Liver (tissue), 8 donors: ENCODE measurements at regions not wholly inside any gene's neighbourhood (a gene's known extent, or its start where the extent isn't known, plus 50 kb on each side); places are given as distances from the start of the nearest gene placed in this dataset.

ENCODE experiments used
- DNase-seq: peaks from one replicate; pipeline ENCODE4 v3.0.0-alpha.2; 2017; ENCODE audit warnings: low spot score
- H3K27ac ChIP-seq, 2 donors: one replicate each; pipeline ENCODE4 v1.7.0; 2013; ENCODE audit warnings: inconsistent platforms in 2 of 2, low read length in 2 of 2, control low read depth in 1 of 2, low read depth in 1 of 2, mild to moderate bottlenecking in 1 of 2
- H3K27me3 ChIP-seq, 4 donors: one replicate each; pipeline versions ENCODE4 v1.6.1 to v1.7.0; 2013; ENCODE audit warnings: low read length in 3 of 4, inconsistent platforms in 1 of 4, mild to moderate bottlenecking in 1 of 4, moderate library complexity in 1 of 4; ENCODE audit not compliant: control insufficient read depth in 4 of 4, insufficient read depth in 4 of 4
- H3K36me3 ChIP-seq, 4 donors: one replicate each; pipeline versions ENCODE4 v1.6.1 to v1.7.0; 2013; ENCODE audit warnings: low read length in 3 of 4, mild to moderate bottlenecking in 3 of 4, low read depth in 1 of 4, moderate library complexity in 1 of 4; ENCODE audit not compliant: control insufficient read depth in 4 of 4, insufficient read depth in 3 of 4
- H3K4me1 ChIP-seq, 4 donors: one replicate each; pipeline versions ENCODE4 v1.6.1 to v1.7.0; 2013; ENCODE audit warnings: low read length in 3 of 4, mild to moderate bottlenecking in 3 of 4, moderate library complexity in 1 of 4; ENCODE audit not compliant: control insufficient read depth in 4 of 4, insufficient read depth in 4 of 4
- H3K4me3 ChIP-seq, 3 donors: one replicate each; pipeline versions ENCODE4 v1.6.1 to v1.7.0; 2013; ENCODE audit warnings: low read length in 3 of 3, control low read depth in 1 of 3, low read depth in 1 of 3, mild to moderate bottlenecking in 1 of 3
- H3K9ac ChIP-seq, 2 donors: one replicate each; pipeline ENCODE4 v1.7.0; 2013; ENCODE audit warnings: low read length in 2 of 2, mild to moderate bottlenecking in 2 of 2, moderate library complexity in 2 of 2, control low read depth in 1 of 2, low read depth in 1 of 2
- H3K9me3 ChIP-seq, 4 donors: one replicate each; pipeline versions ENCODE4 v1.6.1 to v1.7.0; 2013; ENCODE audit warnings: low read length in 3 of 4; ENCODE audit not compliant: control insufficient read depth in 4 of 4
- EGR1 ChIP-seq, 2 donors: IDR thresholded peaks; 2 replicates each; pipeline ENCODE4 v1.6.1; 2016 to 2018; ENCODE audit warnings: antibody characterized with exemption in 2 of 2, low read depth in 2 of 2
- FOXA1 ChIP-seq: IDR thresholded peaks from 2 replicates; pipeline ENCODE4 v1.6.1; 2016; ENCODE audit warnings: antibody characterized with exemption
- FOXA2 ChIP-seq: IDR thresholded peaks from 2 replicates; pipeline ENCODE4 v1.6.1; 2016; ENCODE audit warnings: antibody characterized with exemption
- GABPA ChIP-seq, 2 donors: IDR thresholded peaks in 1 of 2; conservative IDR thresholded peaks in 1 of 2; 2 replicates each; pipeline ENCODE4 v1.6.1; 2016; ENCODE audit warnings: antibody characterized with exemption in 2 of 2, mild to moderate bottlenecking in 1 of 2, moderate library complexity in 1 of 2
- HNF4A ChIP-seq, 2 donors: conservative IDR thresholded peaks; 2 replicates each; pipeline ENCODE4 v1.6.1; 2016; ENCODE audit warnings: antibody characterized with exemption in 2 of 2, mild to moderate bottlenecking in 2 of 2
- HNF4G ChIP-seq: IDR thresholded peaks from 2 replicates; pipeline ENCODE4 v1.6.1; 2016; ENCODE audit warnings: antibody characterized with exemption
- JUND ChIP-seq, 2 donors: IDR thresholded peaks; 2 replicates each; pipeline ENCODE4 v1.6.1; 2016; ENCODE audit warnings: antibody characterized with exemption in 2 of 2
- MAX ChIP-seq: IDR thresholded peaks from 2 replicates; pipeline ENCODE4 v1.6.1; 2016; ENCODE audit warnings: antibody characterized with exemption
- NR2F2 ChIP-seq: IDR thresholded peaks from 2 replicates; pipeline ENCODE4 v1.6.1; 2016; ENCODE audit warnings: antibody characterized with exemption
- RAD21 ChIP-seq, 2 donors: IDR thresholded peaks; 2 replicates each; pipeline ENCODE4 v1.6.1; 2016; ENCODE audit warnings: antibody characterized with exemption in 2 of 2, mild to moderate bottlenecking in 2 of 2
- REST ChIP-seq: IDR thresholded peaks from 2 replicates; pipeline ENCODE4 v1.6.1; 2016; ENCODE audit warnings: antibody characterized with exemption, mild to moderate bottlenecking
- RXRA ChIP-seq, 2 donors: IDR thresholded peaks; 2 replicates each; pipeline ENCODE4 v1.6.1; 2017 to 2018; ENCODE audit warnings: antibody characterized with exemption in 2 of 2, mild to moderate bottlenecking in 1 of 2
- SP1 ChIP-seq: IDR thresholded peaks from 2 replicates; pipeline ENCODE4 v1.6.1; 2018; ENCODE audit warnings: antibody characterized with exemption, mild to moderate bottlenecking
- TAF1 ChIP-seq: conservative IDR thresholded peaks from 2 replicates; pipeline ENCODE4 v1.6.1; 2016; ENCODE audit warnings: antibody characterized with exemption, mild to moderate bottlenecking
- YY1 ChIP-seq: IDR thresholded peaks from 2 replicates; pipeline ENCODE4 v1.6.1; 2016; ENCODE audit warnings: antibody characterized with exemption, mild to moderate bottlenecking
- ZBTB33 ChIP-seq: IDR thresholded peaks from 2 replicates; pipeline ENCODE4 v1.6.1; 2016; ENCODE audit warnings: antibody characterized with exemption
- WGBS: extraction: QIAGEN DNeasy Blood & Tissue Kit; methylation state at CpG from one replicate; pipeline ENCODE4 v1.1.7; 2013; 5-methylcytosine and 5-hydroxymethylcytosine counted together
- TF ChIP-seq, protein P1 (sequence below): fragments of 150-350 bp; IDR thresholded peaks from 2 replicates; pipeline ENCODE4 v1.5.1; 2017; ENCODE audit warnings: improper control_type of control experiment, low read depth, low read length; ENCODE audit not compliant: missing input control
- TF ChIP-seq, protein P2 (sequence below): IDR thresholded peaks from 2 replicates; pipeline ENCODE4 v1.6.1; 2016; ENCODE audit warnings: antibody characterized with exemption
- donor health status: healthy.
- donor health status: healthy.
- donor health status: healthy.
- donor health status: healthy.
- donor health status: healthy.

- peaks cover 0 to 5% (median 1%) of the 10 kb centered on the region in 4 donors for H3K9me3 ChIP-seq
- H3K27ac ChIP-seq = no peak overlapping the region
- H3K4me3 ChIP-seq = no peak overlapping the region
- WGBS = 78% methylated on average over 5 of the region's 5 CpGs
- H3K9ac ChIP-seq = no peak overlapping the region
- H3K27me3 ChIP-seq = peaks cover 0 to 10% (median 1%) of the 10 kb centered on the region in 4 donors
- no peaks in the 10 kb centered on the region for H3K36me3 ChIP-seq
- DNase-seq = no peak
- H3K4me1 ChIP-seq = no peaks in the 10 kb centered on the region
- TF ChIP-seq FOXA1 = no peak
- no peak for TF ChIP-seq MAX
- no peak for TF ChIP-seq RAD21 (IDR thresholded peaks at IDR 0.05)
- no peak for TF ChIP-seq NR2F2
- TF ChIP-seq HNF4A (conservative IDR thresholded peaks at IDR 0.05) = no peak
- TF ChIP-seq, protein P1, sequence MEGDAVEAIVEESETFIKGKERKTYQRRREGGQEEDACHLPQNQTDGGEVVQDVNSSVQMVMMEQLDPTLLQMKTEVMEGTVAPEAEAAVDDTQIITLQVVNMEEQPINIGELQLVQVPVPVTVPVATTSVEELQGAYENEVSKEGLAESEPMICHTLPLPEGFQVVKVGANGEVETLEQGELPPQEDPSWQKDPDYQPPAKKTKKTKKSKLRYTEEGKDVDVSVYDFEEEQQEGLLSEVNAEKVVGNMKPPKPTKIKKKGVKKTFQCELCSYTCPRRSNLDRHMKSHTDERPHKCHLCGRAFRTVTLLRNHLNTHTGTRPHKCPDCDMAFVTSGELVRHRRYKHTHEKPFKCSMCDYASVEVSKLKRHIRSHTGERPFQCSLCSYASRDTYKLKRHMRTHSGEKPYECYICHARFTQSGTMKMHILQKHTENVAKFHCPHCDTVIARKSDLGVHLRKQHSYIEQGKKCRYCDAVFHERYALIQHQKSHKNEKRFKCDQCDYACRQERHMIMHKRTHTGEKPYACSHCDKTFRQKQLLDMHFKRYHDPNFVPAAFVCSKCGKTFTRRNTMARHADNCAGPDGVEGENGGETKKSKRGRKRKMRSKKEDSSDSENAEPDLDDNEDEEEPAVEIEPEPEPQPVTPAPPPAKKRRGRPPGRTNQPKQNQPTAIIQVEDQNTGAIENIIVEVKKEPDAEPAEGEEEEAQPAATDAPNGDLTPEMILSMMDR = no peak
- no peak for TF ChIP-seq TAF1
- TF ChIP-seq GABPA (IDR thresholded peaks at IDR 0.05 in 1 of 2, conservative IDR thresholded peaks at IDR 0.05 in 1 of 2) = no peak
- no peak for TF ChIP-seq YY1
- no peak for TF ChIP-seq FOXA2
- TF ChIP-seq HNF4G = no peak
- no peak for TF ChIP-seq REST
- TF ChIP-seq, protein P2, sequence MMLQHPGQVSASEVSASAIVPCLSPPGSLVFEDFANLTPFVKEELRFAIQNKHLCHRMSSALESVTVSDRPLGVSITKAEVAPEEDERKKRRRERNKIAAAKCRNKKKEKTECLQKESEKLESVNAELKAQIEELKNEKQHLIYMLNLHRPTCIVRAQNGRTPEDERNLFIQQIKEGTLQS = no peak
- no peak for TF ChIP-seq JUND (IDR thresholded peaks at IDR 0.05)
- TF ChIP-seq SP1 = no peak
- TF ChIP-seq RXRA (IDR thresholded peaks at IDR 0.05) = no peak
These were observed 173.1 kb upstream of the KCNG1 start for GRCh38 chr20:51195990-51196389.

GRCh38 chr20:51195419-51195901, 172.6 kb upstream of the KCNG1 start:
- Histone ChIP-seq H3K27me3 (peaks cover 0 to 10% (median 1%) of the 10 kb centered on the region in 4 donors), H3K4me1 (no peaks in the 10 kb centered on the region), H3K27ac (no peak overlapping the region), H3K9me3 (peaks cover 0 to 5% (median 1%) of the 10 kb centered on the region in 4 donors), H3K4me3 (no peak overlapping the region), H3K9ac (no peak overlapping the region), H3K36me3 (no peaks in the 10 kb centered on the region)
- no peak for DNase-seq
- TF ChIP-seq ZBTB33 = no peak
- TF ChIP-seq SP1 = no peak
- TF ChIP-seq GABPA (IDR thresholded peaks at IDR 0.05 in 1 of 2, conservative IDR thresholded peaks at IDR 0.05 in 1 of 2) = no peak
- TF ChIP-seq YY1 = no peak
- no peak for TF ChIP-seq FOXA2
- no peak for TF ChIP-seq HNF4G
- TF ChIP-seq, protein P2 = no peak
- TF ChIP-seq RXRA (IDR thresholded peaks at IDR 0.05) = no peak
- no peak for TF ChIP-seq HNF4A (conservative IDR thresholded peaks at IDR 0.05)
- TF ChIP-seq JUND (IDR thresholded peaks at IDR 0.05) = no peak
- TF ChIP-seq EGR1 (IDR thresholded peaks at IDR 0.05; ENCODE audit: low read depth in 2 of 2) = no peak
- TF ChIP-seq TAF1 = no peak
- TF ChIP-seq MAX = no peak
- no peak for TF ChIP-seq REST
- TF ChIP-seq NR2F2 = no peak
- TF ChIP-seq RAD21 (IDR thresholded peaks at IDR 0.05) = no peak
- 82% methylated on average over 10 of the region's 10 CpGs for WGBS
